ENCODE measurements at regions not wholly inside any gene's neighbourhood (a gene's known extent, or its start where the extent isn't known, plus 50 kb on each side); places are given as distances from the start of the nearest gene placed in this dataset.
"Not testable (repeated sequence)": the region's sequence is repeated elsewhere in the genome, so short reads cannot be mapped to it uniquely, and the experiment has no call there.

DNA sequence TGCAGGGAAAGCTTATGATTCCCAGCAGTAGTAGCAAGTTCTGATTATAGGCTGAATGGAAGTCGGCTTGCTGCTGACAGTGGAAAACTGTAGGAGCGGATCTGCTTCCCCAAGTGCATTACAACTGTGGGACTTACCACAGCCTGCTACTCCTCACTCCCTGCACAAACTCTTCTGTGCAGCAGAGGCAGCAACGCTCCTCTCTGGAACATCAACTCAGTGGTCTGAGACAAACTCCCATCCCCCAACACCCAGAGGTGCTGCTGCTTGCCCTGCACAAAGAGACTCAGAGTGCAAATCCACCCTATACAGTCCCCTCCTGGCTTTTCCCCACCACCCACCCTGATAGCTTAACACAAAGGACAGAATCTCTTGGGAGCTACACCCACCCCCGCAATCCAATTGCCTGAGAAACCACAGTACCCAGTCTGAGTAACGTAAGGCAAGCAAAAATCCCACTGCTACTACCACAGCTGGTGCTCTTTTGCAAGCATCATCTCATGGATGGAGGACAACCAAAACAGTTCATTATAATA lies 1455.2 kb downstream of the AMY1C start:
- no peak overlapping the region for H3K9ac ChIP-seq (ENCODE audit: low read length)
- H3K27me3 ChIP-seq (ENCODE audit: control insufficient read depth in 1 of 2, insufficient read depth in 2 of 2, low read length in 2 of 2) = no peaks in the 10 kb centered on the region
- H3K4me3 ChIP-seq (ENCODE audit: low read depth in 1 of 2, low read length in 2 of 2) = no peak overlapping the region
- no peak overlapping the region for H3K27ac ChIP-seq (ENCODE audit: low read depth, low read length)
- H3K4me1 ChIP-seq (ENCODE audit: insufficient read depth, low read length) = no peaks in the 10 kb centered on the region
- no peaks in the 10 kb centered on the region for H3K36me3 ChIP-seq (ENCODE audit: insufficient read depth, low read length)
- H3K9me3 ChIP-seq (ENCODE audit: low read length) = no peaks in the 10 kb centered on the region

DNA sequence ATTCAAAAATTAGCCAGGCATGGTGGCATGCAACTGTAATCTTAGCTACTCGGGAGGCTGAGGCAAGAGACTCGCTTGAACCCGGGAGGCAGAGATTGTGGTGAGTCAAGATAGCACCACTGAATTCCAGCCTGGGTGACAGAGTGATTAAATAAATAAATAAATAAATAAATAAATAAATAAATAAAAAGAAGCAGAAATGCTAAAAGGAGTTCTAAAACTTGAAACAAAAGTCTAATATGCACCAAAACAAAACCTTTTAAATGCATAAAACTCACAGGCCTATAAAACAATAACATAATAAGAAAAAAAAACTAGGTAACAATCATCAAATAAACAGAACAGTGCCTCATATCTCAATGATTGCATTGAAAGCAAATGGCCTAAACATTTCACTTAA lies 1458.9 kb downstream of the AMY1C start:
- no peaks in the 10 kb centered on the region for H3K4me1 ChIP-seq (ENCODE audit: insufficient read depth, low read length)
- no peaks in the 10 kb centered on the region for H3K27me3 ChIP-seq (ENCODE audit: control insufficient read depth in 1 of 2, insufficient read depth in 2 of 2, low read length in 2 of 2)
- H3K36me3 ChIP-seq (ENCODE audit: insufficient read depth, low read length) = no peaks in the 10 kb centered on the region
- no peak overlapping the region for H3K9ac ChIP-seq (ENCODE audit: low read length)
- H3K4me3 ChIP-seq (ENCODE audit: low read depth in 1 of 2, low read length in 2 of 2) = no peak overlapping the region
- no peaks in the 10 kb centered on the region for H3K9me3 ChIP-seq (ENCODE audit: low read length)
- H3K27ac ChIP-seq (ENCODE audit: low read depth, low read length) = no peak overlapping the region

DNA sequence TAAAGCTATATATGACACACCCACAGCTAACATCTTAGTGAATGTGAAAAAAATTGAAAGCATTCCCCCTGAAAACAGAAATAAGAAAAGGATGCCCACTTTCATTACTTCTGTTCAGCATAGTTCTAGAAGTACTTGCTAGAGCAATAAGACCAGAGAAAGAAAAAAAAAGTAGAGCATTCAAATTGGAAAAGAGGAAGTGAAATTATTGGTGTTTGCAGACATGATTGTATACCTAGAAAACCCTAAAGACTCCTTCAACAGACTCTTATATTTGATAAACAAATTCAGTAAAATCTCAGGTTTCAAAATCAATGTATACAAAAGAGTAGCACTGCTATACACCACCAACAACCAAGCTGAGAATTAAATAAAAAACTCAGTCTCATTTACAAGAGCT lies 1461.0 kb downstream of the AMY1C start:
- Histone ChIP-seq H3K4me1 (ENCODE audit: insufficient read depth, low read length) (no peaks in the 10 kb centered on the region), H3K27ac (ENCODE audit: low read depth, low read length) (no peak overlapping the region), H3K9me3 (ENCODE audit: low read length) (no peaks in the 10 kb centered on the region)

DNA sequence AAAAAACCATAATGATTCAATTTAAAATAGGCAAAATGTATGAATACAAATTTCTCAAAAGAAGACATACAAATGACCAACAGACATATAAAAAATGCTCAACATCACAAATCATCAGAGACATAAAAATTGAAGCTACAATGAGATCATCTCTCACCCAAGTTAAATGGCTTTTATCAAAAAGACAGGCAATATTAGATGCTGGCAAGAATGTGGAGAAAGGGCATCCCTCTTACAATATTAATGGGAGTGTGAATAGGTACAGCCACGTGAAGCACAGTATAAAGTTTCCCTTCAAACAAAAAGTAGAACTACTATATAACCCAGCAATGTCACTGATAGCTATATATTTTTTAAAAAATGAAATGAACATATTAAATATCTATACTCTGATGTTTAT lies 1481.7 kb downstream of the AMY1C start:
- no peaks in the 10 kb centered on the region for H3K27me3 ChIP-seq (ENCODE audit: control insufficient read depth in 1 of 2, insufficient read depth in 2 of 2, low read length in 2 of 2)
- no peak overlapping the region for H3K4me3 ChIP-seq (ENCODE audit: low read depth in 1 of 2, low read length in 2 of 2)
- H3K27ac ChIP-seq (ENCODE audit: low read depth, low read length) = no peak overlapping the region
- no peaks in the 10 kb centered on the region for H3K36me3 ChIP-seq (ENCODE audit: insufficient read depth, low read length)
- H3K4me1 ChIP-seq (ENCODE audit: insufficient read depth, low read length) = no peaks in the 10 kb centered on the region
- H3K9ac ChIP-seq (ENCODE audit: low read length) = no peak overlapping the region
- no peaks in the 10 kb centered on the region for H3K9me3 ChIP-seq (ENCODE audit: low read length)

More for the DNA sequence above, 1461.0 kb downstream of the AMY1C start:
- Histone ChIP-seq H3K9ac (ENCODE audit: low read length) (no peak overlapping the region), H3K36me3 (ENCODE audit: insufficient read depth, low read length) (no peaks in the 10 kb centered on the region), H3K27me3 (ENCODE audit: control insufficient read depth in 1 of 2, insufficient read depth in 2 of 2, low read length in 2 of 2) (no peaks in the 10 kb centered on the region), H3K4me3 (ENCODE audit: low read depth in 1 of 2, low read length in 2 of 2) (no peak overlapping the region)

DNA sequence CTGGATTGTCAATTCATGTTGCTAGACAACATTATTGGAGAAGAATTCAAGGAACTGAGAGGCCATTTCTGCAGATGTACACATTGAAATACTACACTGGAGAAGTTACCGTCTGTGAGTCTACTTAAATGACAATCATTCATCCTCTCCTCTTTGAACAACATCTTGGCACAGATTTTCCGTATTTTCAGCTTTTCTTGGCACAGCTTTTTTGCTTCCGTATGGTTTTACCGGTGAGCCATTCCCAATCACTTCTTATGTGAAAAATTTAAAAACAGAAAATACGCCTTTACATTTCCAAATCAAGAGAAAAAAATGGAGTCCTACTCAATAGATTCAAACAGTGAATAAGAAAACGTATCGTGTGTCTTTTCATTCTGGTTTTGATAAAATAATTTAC lies 1493.7 kb downstream of the AMY1C start:
- Histone ChIP-seq H3K9me3 (ENCODE audit: low read length) (no peaks in the 10 kb centered on the region), H3K36me3 (ENCODE audit: insufficient read depth, low read length) (no peaks in the 10 kb centered on the region), H3K4me3 (ENCODE audit: low read depth in 1 of 2, low read length in 2 of 2) (no peak overlapping the region), H3K27ac (ENCODE audit: low read depth, low read length) (no peak overlapping the region), H3K27me3 (ENCODE audit: control insufficient read depth in 1 of 2, insufficient read depth in 2 of 2, low read length in 2 of 2) (no peaks in the 10 kb centered on the region), H3K9ac (ENCODE audit: low read length) (no peak overlapping the region), H3K4me1 (ENCODE audit: insufficient read depth, low read length) (no peaks in the 10 kb centered on the region)

DNA sequence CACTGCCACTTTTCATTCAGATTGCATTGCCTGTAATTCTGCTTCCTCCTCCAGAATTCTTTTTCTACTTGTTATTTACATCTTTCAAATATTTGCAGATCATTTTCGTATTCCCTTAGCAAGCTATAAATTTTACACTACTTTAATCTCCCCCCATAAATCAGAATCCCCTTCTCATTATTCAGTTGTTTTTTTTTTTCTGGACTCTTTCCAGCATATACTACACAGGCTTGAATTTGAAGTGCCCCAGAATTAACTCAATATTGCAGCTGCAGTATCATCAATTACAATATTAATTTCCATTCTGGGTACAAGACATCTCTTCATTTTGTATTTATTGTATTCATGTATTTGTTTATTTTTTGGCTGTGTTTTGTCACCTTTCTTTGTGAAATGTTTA lies 1494.3 kb downstream of the AMY1C start:
- Histone ChIP-seq H3K36me3 (ENCODE audit: insufficient read depth, low read length) (no peaks in the 10 kb centered on the region), H3K27me3 (ENCODE audit: control insufficient read depth in 1 of 2, insufficient read depth in 2 of 2, low read length in 2 of 2) (no peaks in the 10 kb centered on the region), H3K9me3 (ENCODE audit: low read length) (no peaks in the 10 kb centered on the region), H3K4me1 (ENCODE audit: insufficient read depth, low read length) (no peaks in the 10 kb centered on the region), H3K9ac (ENCODE audit: low read length) (no peak overlapping the region), H3K4me3 (ENCODE audit: low read depth in 1 of 2, low read length in 2 of 2) (no peak overlapping the region), H3K27ac (ENCODE audit: low read depth, low read length) (no peak overlapping the region)

DNA sequence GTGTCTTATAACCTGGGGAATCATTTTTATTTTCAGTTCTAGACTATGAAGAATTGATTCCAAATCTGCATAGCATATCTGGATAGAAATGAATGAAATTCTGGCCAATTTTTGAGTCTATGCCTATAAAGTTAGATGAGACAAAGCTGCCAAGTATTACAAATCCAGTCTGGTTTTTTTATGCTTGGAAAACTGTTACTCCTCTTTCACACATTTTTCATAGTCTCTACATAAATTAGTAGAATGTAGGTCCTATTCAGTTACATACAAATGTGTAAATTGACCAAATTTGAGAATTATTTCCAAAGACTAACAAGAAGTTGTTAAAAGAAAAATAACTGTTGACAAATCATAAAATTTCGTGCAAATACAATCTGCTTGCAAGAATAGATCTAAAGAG lies 1505.2 kb downstream of the AMY1C start:
- Histone ChIP-seq H3K36me3 (ENCODE audit: insufficient read depth, low read length) (no peaks in the 10 kb centered on the region), H3K4me3 (ENCODE audit: low read depth in 1 of 2, low read length in 2 of 2) (no peak overlapping the region), H3K27ac (ENCODE audit: low read depth, low read length) (no peak overlapping the region), H3K4me1 (ENCODE audit: insufficient read depth, low read length) (no peaks in the 10 kb centered on the region), H3K9ac (ENCODE audit: low read length) (no peak overlapping the region), H3K27me3 (ENCODE audit: control insufficient read depth in 1 of 2, insufficient read depth in 2 of 2, low read length in 2 of 2) (no peaks in the 10 kb centered on the region), H3K9me3 (ENCODE audit: low read length) (no peaks in the 10 kb centered on the region)

DNA sequence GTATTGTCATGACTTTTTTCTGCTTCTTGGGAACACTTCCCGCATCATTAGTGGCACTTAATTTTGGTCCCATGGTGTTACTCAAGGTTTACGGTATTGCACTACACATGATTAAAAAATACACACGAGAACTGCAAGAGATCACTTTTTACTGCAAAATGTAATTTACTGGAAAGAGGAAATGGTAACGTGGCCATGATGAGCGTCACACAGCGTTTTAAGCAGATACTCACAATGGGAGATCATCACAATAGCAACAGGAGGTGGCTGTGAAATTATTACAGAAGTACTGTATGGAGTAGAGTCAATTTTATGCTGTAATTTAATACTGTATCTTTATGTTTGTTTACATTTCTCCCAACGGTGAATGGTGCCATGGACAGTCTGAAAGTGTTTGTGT lies 1510.3 kb downstream of the AMY1C start:
- Histone ChIP-seq H3K9me3 (ENCODE audit: low read length) (no peaks in the 10 kb centered on the region), H3K9ac (ENCODE audit: low read length) (no peak overlapping the region), H3K27ac (ENCODE audit: low read depth, low read length) (no peak overlapping the region), H3K4me1 (ENCODE audit: insufficient read depth, low read length) (no peaks in the 10 kb centered on the region), H3K36me3 (ENCODE audit: insufficient read depth, low read length) (no peaks in the 10 kb centered on the region), H3K27me3 (ENCODE audit: control insufficient read depth in 1 of 2, insufficient read depth in 2 of 2, low read length in 2 of 2) (no peaks in the 10 kb centered on the region), H3K4me3 (ENCODE audit: low read depth in 1 of 2, low read length in 2 of 2) (no peak overlapping the region)

DNA sequence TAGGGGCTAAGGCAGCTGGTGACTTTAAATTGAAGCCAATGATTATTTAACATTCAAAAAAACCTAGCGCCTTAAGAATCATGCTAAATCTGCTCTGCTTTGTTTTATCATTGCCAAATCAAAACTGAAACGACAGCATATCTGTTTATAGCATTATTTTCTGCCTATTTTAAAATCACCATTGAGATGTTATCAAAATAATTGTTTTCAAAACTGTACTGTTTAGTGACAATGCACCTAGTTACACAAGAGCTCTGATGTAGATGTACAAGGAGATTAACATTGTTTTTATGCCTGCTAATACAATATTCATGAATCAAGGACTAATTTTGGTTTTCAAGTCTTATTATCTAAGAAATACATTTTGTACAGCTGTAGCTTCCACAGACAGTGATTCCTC lies 1521.3 kb downstream of the AMY1C start:
- Histone ChIP-seq H3K36me3 (ENCODE audit: insufficient read depth, low read length) (no peaks in the 10 kb centered on the region), H3K27me3 (ENCODE audit: control insufficient read depth in 1 of 2, insufficient read depth in 2 of 2, low read length in 2 of 2) (no peaks in the 10 kb centered on the region), H3K9ac (ENCODE audit: low read length) (no peak overlapping the region), H3K4me3 (ENCODE audit: low read depth in 1 of 2, low read length in 2 of 2) (no peak overlapping the region), H3K27ac (ENCODE audit: low read depth, low read length) (no peak overlapping the region), H3K9me3 (ENCODE audit: low read length) (no peaks in the 10 kb centered on the region), H3K4me1 (ENCODE audit: insufficient read depth, low read length) (no peaks in the 10 kb centered on the region)

DNA sequence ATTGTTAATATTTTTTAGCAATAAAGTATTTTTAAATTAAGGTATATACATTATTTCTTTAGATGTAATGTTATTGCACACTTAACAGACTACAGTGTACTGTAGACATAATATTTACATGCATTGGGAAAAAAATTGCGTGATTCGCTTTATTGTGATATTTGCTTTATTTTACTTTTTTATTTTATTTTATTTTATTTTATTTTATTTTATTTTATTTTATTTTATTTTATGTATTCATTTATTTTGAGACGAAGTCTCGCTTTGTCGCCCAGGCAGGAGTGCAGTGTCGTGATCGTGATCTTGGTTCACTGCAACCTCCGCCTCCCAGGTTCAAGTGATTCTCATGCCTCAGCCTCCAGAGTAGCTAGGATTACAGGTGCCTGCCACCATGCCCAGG lies 1522.7 kb downstream of the AMY1C start:
- H3K9ac ChIP-seq (ENCODE audit: low read length); H3K4me3 ChIP-seq (ENCODE audit: low read depth in 1 of 2, low read length in 2 of 2); H3K36me3 ChIP-seq (ENCODE audit: insufficient read depth, low read length); H3K27me3 ChIP-seq (ENCODE audit: control insufficient read depth in 1 of 2, insufficient read depth in 2 of 2, low read length in 2 of 2); H3K27ac ChIP-seq (ENCODE audit: low read depth, low read length); H3K9me3 ChIP-seq (ENCODE audit: low read length); H3K4me1 ChIP-seq (ENCODE audit: insufficient read depth, low read length): not testable (repeated sequence)

DNA sequence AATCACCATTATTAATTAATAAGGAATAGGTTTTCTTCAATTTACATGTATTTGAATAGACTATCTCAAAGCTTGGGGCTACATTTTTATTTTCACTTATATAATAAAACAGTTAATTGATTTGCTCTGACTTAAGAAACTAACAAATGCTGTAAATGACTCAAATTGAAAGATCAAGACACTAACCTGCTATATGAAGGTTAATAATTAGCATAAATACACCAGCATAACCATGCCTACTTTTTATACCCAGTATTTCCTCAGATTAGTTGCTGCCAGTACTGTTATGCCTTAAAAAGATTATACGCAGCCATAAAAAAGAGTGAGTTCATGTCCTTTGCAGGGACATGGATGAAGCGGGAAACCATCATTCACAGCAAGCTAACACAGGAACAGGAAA lies 1545.1 kb downstream of the AMY1C start:
- H3K27ac ChIP-seq (ENCODE audit: low read depth, low read length) = no peak overlapping the region
- no peaks in the 10 kb centered on the region for H3K4me1 ChIP-seq (ENCODE audit: insufficient read depth, low read length)
- no peaks in the 10 kb centered on the region for H3K36me3 ChIP-seq (ENCODE audit: insufficient read depth, low read length)
- no peak overlapping the region for H3K9ac ChIP-seq (ENCODE audit: low read length)
- no peaks in the 10 kb centered on the region for H3K9me3 ChIP-seq (ENCODE audit: low read length)
- H3K27me3 ChIP-seq (ENCODE audit: control insufficient read depth in 1 of 2, insufficient read depth in 2 of 2, low read length in 2 of 2) = no peaks in the 10 kb centered on the region
- H3K4me3 ChIP-seq (ENCODE audit: low read depth in 1 of 2, low read length in 2 of 2) = no peak overlapping the region

DNA sequence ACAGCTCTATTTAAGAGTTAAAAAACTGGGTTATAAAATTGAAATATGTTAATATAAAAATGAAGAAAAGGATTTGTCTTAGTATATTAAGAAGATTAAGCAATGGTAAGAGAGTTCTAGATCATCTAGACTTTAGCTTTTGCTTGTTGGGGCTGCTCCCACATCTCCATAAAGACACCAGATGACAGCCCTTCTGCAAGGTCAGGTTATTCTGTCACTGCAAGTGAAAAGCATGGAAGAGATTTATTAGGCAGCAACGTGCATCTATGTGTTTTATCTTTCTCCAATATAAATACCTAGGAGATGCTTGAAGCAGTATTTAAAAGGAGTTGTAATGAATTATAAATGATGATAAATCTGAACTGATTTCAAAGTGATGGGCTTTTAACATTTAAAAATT lies 1560.4 kb downstream of the AMY1C start:
- Histone ChIP-seq H3K27ac (ENCODE audit: low read depth, low read length) (no peak overlapping the region), H3K4me3 (ENCODE audit: low read depth in 1 of 2, low read length in 2 of 2) (no peak overlapping the region), H3K9ac (ENCODE audit: low read length) (no peak overlapping the region), H3K27me3 (ENCODE audit: control insufficient read depth in 1 of 2, insufficient read depth in 2 of 2, low read length in 2 of 2) (no peaks in the 10 kb centered on the region), H3K4me1 (ENCODE audit: insufficient read depth, low read length) (no peaks in the 10 kb centered on the region), H3K9me3 (ENCODE audit: low read length) (no peaks in the 10 kb centered on the region), H3K36me3 (ENCODE audit: insufficient read depth, low read length) (no peaks in the 10 kb centered on the region)

All from muscle layer of colon (tissue), 2 donors.